GM18907 (cell line): ENCODE measurements at regions not wholly inside any gene's neighbourhood (a gene's known extent, or its start where the extent isn't known, plus 50 kb on each side); places are given as distances from the start of the nearest gene placed in this dataset.
"Not testable (repeated sequence)": the region's sequence is repeated elsewhere in the genome, so short reads cannot be mapped to it uniquely, and the experiment has no call there.

Source experiments
- ATAC-seq: cut with Tn5 transposase; IDR thresholded peaks from one replicate; pipeline ENCODE4 v1.9.1; 2021; ENCODE audit warnings: mild to moderate bottlenecking, moderate library complexity; ENCODE audit not compliant: unreplicated experiment

DNA sequence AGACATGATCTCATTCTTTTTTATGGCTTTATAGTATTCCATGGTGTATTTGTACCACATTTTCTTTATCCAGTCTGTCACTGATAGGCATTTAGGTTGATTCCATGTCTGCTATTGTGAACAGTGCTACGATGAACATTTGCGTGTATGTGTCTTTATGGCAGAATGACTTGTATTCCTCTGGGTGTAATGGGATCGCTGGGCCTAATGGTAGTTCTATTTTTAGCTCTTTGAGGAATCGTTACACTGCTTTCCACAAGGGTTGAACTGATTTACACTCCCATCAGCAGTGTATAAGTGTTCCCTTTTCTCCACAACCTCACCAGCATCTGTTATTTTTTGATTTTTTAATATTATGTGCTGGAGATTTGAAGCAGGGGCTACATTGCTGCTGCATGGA lies 102.8 kb upstream of the PMEPA1 start:
- ATAC-seq: not testable (repeated sequence)

DNA sequence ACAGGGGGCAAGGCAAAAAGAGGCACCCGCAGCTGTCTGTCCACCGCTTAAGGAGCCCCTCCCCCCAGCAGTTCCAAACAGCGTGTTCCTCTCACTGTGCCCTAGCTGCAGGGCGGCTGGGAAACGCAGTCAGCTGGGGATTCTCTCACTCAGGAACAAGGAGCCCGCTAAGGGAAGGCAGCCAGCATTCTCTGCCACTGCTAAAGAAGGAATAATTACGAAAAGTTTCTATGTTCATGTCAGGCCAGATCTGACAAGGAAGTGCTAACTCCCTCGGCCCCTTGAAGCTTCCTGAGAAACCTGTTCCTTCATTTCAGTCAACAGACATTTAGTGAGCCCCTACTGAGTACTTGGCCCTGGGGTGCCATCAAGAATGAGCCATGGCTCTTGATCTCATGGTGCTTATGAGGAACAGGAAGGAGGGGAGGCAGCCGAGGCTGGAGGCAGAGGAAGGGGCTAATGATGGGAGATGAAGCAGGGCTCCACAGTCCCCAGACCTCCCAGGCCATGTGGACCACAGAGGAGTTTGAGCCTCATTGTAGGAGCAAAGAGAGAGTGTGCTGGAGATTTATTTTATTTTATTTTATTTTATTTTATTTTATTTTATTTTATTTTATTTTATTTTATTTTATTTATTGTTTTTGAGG lies 101.7 kb upstream of the PMEPA1 start:
- no peak for ATAC-seq

DNA sequence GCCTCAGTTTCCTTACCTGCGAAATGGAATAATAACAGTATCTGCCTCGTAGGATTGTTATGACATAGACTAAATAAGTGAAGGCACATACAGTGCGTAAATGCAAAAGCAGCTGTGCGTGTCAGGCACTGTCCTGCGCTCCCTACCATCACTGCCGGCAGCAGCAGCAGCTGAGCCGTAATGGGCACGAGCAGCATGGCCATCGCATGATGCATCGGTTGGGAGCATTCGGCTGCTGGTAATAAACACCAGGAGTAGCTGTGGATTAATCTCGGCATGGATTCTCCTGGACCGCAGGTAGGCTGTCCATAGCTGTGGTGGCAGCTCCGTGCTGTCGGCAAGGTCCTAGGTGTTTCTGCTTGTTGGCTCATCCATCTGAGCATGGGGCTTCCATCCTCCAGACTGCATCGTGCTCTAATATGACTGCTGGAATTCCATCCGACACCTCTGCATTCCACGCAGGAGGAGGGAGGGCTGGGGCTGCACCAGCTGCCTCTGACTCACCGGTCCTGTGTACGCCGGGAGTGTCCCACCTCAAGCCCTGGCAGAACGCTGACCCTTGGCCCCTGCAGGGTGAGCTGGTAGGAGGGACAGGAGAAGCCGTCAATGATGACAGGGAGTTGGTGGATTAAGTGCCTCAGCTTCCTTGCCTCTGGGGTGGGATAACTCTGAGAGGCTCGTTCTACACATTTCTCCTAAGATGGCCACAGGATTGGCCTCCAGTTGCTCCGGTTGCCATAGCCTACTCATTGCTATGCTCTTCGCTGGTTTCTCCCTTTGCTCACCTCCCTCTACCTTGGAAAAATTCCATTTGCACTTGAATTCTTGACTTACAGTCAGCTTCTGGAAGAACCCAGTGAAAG lies 100.9 kb upstream of the PMEPA1 start:
- ATAC-seq: no peak

DNA sequence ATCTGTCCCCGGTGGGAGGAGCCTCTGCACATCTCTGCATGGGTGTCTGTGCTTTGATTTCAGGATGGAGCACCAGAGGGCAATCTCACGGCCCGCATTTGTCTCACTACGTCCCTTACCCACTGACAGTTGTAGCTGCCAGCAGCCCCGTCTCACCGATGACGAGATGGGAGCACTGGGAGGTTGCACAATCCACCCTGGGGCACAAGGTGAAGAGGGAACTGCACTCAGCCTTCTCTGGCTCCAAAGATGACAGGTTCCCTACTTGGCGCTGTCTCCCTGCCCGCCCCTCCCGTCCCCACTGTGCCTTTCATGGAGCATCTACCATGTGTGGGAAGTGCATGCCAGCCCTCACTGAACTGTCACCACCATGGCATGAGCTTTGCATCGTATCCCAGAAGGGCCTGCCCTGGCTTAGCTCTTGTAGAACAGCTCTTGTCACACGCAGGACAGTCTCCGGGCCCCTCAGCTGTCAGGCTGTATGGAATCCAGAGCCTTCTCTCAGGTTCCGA lies 99.9 kb upstream of the PMEPA1 start:
- no peak for ATAC-seq

DNA sequence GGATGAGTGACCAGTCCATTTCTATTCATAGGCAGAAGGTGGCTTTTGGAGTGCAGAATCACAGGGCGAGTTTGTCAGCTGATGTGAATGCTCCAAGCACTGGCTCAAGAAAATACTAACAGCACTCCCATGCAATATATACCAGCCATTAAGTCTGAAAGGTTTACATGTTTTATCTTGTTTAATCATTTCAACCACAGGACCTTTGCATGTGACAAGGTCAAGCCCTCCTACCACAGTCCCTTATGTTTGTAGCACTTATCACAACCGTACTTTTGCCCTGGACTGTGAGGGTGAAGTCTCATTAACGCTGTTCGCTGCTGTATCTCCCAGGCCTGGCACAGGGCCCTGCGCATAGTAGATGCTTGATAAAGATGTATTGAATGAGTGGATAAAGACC lies 99.3 kb upstream of the PMEPA1 start:
- ATAC-seq: no peak

DNA sequence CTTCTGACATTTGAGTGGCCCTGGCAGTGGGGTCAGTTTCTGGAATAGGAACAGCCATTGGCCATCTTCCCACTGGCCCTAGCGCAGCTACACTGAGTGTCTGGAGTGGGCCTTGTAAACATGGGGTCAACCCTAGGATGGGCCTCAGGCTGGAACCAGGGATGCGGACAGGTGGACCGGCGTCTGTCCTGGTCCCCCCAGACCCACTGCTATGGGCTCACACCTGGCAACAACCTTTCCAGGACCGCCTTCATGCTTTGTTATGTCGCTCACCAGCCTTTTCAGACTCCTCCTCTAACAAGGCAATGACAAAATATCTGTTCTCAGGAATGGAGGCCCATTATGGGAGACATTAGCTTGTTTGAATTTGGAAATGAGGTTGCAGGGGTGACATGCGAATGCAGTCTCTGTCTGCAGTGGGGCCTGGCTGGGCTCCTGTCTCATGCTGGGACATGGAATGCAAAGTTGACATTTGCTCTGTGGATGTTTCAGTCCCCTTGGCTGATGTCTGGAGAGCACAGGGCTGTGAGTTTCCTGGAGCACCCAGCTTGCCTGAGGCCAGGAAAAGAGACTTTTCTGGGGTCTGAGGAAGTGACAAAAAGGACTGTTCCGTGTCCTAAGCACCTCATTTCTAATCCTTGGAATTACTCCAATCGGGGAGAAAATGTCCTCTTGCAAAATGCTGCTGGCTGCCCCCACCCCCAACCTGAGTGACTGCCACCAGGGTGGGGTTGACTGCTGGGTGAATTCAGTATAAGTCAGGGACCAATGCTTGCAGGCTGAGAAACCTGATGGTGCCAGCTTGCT lies 98.7 kb upstream of the PMEPA1 start:
- no peak for ATAC-seq

DNA sequence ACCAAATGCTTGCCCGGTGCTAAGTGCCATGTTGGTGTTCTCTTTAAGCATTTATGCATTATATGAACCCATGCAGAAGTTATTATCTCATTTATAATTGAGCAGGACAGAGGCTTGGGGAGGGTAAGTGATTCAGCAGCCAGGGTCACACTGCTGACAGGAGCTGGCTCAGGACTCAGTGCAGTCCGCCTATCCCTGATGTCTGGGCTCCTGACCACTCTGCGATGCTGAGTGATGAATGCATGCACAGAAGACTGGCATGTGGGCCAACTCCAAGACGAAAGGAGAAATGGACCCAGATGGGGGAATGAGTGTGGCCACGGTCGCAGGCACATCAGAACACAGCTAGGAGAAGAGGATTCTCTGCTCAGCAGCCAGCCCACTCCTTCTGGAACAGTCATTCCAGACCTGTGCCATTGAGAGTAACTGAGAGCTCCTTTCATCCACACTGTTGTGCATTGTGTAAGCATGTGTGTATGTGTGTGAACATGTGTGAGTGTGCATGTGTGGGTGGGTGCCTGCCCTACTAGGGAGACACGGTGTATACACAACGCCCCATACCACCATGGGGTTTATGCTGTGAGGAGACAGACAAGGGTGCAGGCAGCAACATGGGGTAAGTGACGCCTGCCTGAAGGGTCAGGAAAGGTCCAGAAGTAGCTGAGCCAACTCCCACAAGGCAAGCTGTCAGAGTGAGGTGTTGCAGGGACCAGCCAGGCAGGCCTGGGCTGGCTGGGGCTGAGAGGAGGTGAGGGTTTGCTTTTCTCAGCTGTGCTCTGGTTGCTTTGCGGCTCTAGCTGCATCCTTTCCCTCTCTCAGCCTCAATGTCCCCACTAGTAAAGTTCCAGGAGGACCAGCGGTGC lies 97.8 kb upstream of the PMEPA1 start:
- ATAC-seq: no peak

DNA sequence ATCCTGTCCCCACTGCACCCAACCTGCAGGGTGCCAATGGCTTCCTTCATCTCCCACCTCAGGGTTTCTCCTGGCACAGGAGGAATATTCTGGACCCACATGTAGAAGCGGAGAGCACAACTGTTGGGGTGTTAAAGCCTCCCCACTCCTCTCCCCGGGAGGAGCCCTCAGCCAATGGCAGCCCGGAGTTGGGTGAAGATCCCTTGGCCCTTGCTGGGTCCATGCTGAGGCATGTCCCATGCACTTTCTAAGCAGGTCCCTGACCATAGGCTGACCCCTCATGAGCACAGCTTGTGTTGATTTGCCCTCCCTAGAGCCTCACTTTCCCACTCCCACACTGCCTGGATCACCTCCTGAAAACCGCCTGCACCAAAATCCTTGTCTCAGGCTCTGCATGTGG lies 97.2 kb upstream of the PMEPA1 start:
- ATAC-seq: no peak

DNA sequence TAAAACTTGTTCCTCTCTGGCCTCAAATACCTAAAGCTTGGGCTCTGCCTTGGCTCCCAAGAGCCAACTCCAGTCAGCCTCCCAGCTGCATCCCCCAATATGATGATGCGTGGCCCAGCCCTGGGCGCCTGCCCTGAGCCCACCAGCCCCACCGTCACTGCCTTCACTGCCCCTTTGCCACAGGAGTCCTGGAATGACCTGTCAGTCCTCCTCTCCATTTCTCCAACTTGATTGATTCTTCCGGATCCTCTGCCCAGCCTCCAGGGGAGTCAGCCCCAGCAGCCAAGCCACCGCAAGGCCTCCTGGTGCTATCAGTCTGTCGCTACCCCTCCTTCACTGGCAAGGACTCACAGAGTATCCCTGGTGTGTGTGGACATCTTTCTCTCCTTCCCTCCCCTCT lies 96.7 kb upstream of the PMEPA1 start:
- ATAC-seq: no peak

DNA sequence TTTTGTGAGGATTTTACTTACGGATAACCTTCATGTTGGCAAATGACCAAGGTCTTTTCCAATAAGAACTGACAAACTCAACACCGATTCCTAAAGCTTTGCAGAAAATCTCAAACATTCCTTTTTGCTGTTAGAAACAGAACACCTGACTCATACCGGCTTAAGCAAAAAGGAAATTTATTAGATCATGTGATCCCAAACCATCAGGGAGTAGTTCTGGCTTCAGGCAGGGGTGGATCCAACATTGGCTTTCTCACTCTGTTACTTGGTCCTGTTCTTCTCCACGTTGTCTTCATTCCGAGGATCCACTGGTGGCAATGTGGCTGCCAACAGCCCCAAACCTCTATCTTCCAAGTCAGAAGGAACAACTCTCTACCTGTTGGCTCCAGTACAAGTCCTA lies 95.9 kb upstream of the PMEPA1 start:
- no peak for ATAC-seq

DNA sequence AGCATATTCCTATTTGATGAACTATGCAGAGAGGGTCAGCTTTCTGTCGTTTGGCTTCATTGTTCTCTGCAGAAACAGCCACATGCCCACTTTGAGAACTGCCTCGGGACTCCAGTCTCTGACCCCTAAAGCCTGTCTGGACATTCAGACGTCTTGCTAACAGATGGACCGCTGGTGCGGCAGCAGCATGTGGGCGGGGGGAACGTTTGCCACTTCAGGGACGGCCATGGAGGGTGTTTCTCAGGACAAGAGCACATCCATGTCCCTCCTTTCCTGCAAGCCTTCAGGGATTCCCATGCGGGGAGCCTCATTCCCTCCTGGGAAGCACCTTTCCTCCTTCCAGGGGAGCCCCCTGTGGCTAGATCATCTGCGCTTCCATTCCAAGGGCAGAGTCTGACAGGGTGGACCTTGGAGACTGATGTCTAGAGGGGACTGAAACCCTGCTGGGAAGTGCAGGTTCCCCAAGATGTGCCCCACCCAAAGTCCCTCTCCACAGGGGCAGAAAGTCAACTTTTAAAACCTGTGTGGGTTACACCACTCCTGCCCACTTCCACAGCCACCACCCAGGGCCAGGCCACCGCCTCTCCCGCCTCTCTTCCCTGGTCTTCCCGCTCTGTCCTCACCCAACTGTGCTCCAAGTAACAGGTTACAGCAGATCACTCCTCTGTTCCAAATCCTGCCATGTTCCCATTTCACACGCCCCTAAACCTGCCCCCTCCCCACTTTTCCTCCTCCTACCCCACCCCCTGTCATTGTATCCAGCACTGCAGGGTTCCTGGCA lies 94.8 kb upstream of the PMEPA1 start:
- no peak for ATAC-seq

DNA sequence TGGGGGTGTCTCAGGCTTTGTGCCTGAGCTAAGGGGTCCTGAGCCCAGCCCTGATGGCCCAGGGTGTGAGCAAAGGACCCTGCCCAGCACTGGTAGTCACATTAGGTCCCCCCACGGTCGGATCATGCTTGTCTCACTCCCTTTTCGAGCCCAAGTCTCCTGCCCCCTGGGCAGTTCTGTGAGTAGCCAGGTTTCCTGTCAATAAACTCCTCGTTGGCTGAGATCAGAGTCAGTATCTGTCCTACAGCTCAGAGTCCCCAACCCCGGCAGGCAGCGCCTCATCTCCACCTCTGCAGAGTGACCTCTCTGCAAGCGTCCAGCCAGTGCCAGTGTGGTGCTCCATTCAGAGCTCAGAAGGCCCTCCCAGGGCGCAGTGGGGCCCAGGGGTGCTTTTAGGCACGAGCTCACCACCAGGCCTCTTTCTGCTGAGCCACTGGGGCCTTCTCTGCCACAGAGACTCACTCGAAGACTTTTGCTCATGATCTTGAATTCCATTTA lies 93.7 kb upstream of the PMEPA1 start:
- no peak for ATAC-seq

DNA sequence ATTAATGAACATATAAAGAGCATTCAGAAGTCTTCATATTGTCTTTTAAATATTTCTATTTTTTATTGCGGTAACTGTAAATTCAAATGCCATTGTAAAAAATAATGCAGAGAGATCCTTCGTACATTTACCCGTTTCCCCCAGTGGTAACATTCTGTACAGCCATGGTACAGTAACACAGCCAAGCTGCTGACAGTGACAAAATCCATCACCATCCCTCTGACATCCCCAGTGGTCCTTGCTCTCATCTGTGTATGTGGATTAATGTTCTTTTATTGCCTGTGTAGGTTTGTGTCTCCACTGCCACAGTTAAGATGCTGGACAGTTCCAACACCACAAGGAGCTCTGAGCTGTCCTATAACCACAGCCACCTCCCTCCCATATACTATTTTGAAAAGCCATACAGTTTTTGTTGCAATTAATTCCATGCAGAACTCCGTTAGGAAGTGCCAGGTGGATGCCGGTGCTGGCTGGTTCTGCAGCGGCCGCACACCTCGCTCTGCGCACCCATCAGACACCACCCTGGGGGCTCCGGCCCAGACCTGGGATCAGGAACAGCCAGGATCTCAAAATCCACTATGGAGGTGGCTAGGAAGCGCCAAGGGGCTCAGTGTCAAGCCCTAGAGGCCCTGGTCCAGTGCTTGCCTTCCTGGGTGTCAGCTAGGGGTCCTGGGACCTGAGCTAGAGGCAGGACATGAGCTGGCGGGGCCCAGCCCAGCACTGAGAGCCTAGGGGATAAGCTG lies 93.1 kb upstream of the PMEPA1 start:
- ATAC-seq: no peak

DNA sequence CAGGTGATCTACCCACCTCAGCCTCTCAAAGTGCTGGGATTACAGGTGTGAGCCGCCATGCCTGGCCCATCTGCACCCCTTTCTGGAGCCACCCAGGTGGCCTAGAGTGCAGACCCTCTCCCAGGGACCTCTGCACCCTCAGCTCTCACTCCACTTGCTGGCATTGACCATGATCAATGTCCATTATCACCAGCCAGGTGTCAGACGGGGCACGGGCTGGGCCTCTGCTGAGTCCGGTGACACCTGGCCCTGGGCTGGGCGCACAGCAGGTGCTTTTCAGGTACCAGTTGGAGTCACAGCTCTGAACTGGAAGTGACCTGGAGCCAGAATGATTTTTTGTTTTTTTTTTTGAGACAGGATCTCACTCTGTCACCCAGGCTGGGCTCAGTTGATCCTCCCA lies 91.8 kb upstream of the PMEPA1 start:
- ATAC-seq: no peak

DNA sequence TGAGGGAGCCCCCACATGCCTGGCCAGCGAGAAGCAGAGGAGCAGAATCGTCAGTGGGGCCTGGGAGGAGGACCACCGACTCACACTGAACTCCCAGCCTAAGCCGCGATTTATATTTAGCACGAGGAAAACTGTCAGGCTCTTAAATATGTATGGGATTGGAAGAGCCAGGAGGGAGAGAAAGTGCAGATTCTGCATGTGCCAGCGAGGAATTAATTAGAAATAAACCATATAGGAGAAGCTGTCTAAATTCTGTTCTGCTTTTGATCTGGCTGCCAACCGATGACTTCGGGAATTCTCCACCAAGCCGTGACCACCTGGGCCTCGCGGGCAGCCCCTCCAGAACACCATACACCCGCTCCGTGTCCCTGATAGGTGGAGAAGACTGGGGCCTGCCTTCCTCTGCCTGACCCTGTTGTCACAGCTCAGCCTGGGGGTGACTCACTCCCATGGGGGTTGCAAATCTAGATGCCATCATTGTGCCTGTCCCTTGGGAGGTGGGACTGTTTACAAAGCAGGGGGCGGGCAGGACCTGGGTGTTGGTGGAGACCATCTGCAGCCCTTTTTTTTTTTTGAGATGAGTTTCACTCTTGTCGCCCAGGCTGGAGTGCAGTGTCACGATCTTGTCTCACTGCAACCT lies 91.1 kb upstream of the PMEPA1 start:
- ATAC-seq: no peak

DNA sequence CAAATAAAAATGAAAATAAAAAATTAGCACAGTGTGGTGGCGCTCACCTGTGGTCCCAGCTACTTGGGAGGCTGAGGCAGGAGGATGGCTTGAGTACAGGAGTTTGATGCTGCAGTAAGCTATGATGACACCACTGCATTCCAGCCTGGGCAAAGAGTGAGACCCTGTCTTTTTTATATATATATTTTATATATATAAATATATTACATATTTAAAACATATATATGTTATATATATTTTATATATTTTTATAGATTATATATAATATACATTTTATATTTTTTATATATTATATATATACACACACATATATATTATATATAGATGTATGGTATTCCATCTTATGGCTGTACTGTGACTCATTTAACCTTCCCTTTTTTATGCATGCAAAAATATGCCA lies 87.6 kb upstream of the PMEPA1 start:
- ATAC-seq: no peak

DNA sequence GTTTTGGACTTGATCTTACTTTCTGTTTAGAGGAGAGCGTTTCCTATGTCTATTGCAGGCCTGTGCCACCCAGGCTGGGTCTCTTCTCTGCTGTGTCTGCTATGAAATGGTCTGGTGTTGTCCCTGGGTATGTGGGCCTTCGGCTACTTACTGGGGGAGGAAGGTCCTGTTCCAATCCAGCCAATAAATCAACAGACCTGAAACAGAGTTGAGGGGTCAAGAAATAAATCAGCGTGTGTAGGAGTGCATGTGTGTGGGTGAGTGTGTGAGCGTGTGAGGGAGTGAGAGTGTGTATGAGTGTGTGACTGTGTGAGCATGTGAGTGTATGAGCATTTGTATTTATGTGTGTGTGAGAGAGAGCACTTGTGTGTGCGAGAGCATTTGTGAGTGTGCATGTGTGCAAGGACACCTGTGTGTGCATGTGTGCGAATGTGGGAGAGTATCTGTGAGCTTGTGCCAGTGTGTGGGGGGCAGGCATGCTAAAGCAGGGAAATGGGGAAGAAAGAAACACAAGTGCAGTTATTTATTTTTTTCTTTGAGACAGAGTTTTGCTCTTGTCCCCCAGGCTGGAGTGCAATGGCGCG lies 86.3 kb upstream of the PMEPA1 start:
- ATAC-seq: no peak

DNA sequence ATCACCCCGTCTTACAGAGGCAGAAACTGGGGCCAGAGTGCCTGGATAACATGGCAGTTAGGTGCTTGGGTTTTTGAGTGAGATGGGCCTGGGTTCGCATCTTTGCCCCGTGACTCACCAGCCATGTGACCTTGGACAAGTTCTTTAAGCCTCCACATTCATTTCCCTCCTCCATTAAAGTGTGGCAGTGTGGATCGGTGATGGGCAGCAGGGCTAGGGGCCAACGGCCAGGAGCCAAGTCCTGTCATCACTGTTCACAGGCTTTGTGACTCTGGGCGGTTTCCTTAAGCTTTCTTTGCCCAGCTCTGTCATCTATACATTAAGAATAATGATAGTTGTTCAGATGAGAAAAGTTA lies 85.5 kb upstream of the PMEPA1 start:
- no peak for ATAC-seq
